NOMO-1 treated with DMSO at 0.1 percent for 48 hours (cell line): ENCODE measurements at regions not wholly inside any gene's neighbourhood (a gene's known extent, or its start where the extent isn't known, plus 50 kb on each side); places are given as distances from the start of the nearest gene placed in this dataset.
"Not testable (repeated sequence)": the region's sequence is repeated elsewhere in the genome, so short reads cannot be mapped to it uniquely, and the experiment has no call there.

Source experiments
- DNase-seq: peaks from one replicate; lab custom pipeline; 2025; ENCODE audit not compliant: unreplicated experiment; lab: John Stamatoyannopoulos, UW

DNA sequence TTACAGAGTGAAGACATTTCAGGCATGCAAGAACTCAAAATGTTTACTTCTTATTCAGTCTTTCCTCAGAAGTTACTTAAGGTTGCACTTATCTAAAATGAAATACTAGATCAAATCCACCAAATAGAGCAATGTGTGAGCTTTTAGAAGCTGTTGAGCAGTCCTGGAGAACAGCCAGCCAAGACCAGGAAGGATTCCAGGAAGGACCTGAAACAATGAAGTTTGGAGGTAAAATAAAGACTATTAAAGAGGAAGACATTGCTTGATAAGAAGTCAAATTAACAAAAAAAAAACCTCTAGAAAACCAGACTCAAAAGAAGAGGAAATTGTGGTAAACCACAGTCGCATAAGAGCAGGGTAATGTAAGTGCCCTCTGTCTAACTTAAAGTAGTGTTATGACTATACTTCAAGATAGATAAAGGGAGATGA lies 156.2 kb upstream of the S1PR3 start:
- peak; percentile 83 for DNase-seq

DNA sequence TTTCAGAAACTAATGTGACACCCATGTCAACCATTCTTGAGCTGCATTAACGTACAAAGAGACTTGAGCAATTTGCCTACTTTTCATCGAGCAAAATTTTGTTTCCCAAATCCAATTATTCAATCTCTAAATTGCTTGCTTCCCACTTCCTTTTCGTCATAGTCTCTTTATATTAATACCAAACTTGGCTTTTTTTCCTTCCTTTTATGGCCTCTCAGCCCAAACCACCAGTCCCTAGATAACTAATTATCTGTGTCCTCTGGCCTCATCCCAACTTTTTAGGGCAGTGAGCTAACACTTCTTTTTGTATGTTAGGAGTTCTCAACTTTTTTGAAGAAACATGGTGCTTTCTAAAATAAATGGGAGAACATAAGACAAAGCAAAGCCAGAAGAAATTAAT lies 155.5 kb upstream of the S1PR3 start:
- no peak for DNase-seq

DNA sequence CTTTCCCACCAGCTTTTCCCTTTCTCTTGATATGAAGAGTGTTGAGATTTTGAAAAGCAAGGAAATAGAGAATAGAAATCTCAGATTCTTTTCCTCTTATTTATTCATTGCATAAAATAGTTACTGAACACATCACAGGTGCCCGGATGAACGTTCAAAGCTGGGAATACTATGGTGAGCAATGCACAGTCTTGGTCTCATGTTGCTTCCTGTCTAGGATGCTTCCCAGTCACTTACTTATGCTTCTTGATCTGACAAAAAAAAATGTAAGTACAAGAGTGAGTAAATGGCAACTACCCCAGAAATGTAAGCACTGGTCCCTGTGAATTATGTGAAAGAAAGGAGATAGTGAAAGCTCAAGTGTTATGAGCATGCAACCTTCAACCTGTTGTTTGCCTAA lies 153.5 kb upstream of the S1PR3 start:
- no peak for DNase-seq

DNA sequence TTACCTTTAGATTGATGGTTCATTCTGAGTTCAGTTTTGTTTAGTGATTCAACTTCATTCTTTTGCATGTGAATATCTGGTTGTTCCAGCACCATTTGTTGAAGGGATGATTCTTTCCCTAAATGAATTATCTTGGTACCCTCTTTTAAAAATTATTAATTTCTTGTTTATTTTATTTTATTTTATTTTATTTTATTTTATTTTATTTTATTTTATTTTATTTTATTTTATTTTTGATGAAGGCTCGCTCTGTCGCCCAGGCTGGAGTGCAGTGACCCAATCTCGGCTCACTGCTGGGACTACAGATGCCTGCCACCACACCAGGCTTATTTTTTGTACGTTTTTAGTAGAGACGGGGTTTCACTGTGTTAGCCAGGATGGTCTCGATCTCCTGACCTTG lies 141.4 kb upstream of the S1PR3 start:
- not testable (repeated sequence) for DNase-seq

DNA sequence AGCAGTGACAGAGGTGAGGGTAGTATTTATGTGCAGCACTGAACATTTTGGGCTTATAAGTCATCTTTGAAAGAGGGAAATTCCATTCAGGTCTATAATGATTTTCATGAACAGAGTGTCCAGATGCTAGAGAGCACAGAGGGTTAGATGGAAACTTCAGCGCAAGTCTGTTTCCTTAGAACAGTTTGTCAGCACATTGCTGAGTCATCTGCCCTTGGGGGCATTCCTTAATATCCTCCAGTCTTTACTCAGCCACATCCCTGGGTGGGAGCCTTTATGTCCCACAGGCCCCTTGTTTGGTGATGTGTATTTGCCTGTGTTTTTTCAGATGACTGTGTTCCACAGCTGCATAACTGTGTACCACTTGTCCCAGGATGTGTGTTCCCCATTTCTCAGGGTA lies 138.5 kb upstream of the S1PR3 start:
- DNase-seq: no peak

DNA sequence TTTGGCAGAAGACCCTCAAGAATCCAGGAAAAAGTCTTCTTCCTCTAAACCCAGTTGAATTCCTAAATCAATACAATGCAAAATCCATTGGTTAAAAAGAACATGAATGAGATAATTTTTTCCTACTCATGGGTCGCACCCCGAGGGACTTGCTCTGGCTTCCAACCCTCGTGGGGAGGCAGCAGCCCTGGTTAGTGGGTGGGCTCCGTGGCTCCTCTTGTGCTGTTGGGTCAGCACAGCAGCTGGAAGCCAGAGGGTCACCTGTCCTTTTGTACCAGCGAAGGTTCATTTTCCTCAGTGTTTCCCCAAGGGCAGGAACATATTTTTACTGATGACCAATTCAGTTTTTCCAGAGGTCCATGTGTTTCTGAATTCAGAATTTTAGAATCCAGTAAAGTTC lies 120.6 kb upstream of the S1PR3 start:
- no peak for DNase-seq

DNA sequence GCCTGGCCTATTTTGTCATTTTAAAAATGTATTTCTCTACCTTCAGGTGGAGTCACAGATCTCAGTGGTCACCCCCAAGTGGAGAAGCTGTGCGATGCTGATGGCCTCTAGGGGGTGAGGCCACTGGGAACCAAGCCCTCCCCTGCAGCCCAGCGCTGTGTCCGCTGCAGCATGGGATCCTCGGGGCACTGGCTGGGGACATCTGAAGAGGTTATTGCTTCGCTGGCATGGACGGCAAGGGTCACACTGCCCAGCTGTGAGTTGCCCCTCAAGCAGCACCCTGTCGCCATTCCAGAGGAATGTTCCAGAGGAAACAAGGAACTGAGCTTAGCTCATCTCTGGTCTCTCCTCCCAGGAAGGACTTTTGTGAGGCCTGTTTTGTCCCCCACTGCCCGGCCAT lies 119.6 kb upstream of the S1PR3 start:
- no peak for DNase-seq

DNA sequence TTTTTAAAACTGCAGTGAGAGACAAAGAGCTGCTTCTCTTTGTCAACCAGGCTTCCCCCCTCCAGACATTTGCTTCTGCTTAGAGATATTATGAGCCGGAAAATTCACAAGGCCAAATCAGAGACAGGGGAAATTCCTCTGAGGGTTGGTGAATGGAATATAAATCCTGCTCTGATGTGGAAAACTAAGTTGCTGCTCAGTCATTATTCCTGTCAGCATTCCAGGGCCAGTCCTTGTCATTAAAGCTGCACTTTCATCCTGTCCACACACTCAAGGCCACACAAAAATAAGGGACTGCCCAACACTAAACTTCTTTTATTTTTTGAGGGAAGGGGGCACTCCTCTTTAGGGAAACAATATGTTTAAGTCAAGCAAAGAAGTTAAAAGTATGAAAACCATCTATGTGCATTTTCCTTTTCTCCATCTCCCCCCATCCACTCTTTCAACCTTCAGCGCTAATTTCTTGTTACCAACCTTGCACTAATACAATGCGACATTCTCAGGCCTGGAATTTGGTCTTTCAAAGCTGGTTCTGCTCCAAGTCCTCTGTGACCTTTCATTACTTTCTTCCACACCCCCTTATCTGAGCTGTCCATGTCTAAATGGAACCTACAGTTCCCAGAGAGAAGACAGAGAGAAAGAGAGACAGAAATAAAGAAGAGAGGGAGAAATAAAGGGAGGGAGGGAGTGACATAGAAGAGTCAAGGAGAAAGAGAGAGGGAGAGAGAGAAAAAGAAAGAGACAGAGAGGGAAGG lies 118.9 kb upstream of the S1PR3 start:
- DNase-seq: no peak

DNA sequence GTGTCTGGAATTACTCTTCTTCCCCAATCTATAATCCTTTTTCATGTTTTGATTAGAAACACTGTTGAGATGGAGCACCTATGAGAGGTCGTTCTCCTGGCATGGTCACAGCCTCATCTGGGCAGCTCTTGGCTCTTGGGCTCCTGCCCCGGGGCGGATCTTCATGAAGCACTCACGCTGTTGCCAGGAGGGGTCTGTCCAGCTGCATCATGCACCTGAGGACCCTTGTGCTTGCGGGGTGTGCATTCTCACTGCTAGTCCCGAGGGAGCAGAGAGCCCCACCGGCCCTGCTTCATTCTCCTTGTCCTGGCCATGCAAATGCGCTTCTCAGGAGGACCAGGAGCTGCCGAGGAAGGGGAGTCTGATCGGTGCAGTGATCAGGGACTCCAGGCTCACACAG lies 117.6 kb upstream of the S1PR3 start:
- no peak for DNase-seq

DNA sequence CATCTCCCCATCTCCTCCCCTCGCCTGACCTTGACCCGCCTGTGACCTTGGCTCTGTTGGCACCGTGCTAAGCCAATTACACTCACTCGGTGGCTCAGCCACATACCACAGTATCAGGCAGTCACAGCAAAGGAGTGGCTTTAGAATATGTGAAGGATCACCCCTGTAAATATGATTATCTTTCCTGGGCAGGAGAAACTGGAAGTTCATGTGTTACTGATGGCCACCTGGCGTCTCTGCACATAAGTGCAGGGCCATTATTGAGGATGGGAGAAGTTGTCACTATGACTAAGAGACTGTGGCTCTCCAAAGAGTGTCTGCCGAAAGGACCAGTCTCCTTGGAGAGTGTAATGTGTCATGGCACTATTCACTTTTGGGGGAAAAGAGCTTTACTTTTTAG lies 116.9 kb upstream of the S1PR3 start:
- DNase-seq: no peak

DNA sequence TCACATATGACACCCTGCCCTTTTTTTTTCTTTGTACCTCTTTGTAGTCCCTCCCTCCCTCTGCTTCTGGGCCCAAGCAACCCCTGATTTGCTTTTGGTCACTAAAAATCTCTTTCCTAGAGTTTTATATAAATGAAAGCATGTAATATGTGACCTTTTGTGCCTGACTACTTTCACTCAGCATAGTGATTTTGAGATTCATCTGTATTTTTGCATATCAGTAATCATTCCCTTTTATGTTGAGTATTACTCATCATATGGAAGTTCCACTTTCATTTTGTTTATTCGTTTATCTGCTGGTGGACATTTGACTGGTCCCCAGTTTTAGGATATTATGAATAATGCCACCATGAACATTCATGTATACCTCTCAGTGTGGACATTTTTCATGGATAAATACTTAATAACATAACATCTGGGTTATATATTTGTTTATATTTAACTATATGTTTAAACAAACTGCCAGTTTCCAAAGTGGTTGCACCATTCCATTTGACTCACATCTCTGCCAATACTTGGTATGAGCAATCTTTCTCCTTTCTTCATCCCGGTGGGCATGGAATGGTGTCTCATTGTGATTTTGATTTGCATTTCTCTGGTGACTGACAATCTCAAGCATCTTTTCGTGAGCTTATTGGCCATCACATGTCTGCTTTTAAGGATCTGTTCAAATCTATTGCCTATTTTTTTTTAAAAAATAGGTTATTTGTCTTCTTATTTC lies 115.7 kb upstream of the S1PR3 start:
- no peak for DNase-seq

DNA sequence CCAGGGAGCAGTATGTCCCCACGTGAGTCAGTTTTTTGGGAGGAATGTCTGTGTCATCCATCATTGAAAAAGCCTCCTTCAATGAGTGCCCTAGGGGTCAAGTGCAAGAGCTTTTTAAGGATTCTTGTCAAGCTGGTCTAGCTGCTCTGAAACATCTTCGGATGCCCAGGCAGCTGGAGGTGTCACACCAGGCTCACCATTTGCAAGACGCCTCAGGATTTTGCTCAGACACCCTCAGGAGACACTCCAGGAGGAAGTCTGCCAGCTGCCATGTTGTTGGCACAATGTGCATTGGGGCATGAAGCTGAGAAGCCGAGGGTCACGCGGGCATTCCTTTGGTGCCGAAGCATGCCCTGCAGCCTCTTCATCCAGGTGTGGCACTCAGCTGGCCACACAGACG lies 111.1 kb upstream of the S1PR3 start:
- no peak for DNase-seq

DNA sequence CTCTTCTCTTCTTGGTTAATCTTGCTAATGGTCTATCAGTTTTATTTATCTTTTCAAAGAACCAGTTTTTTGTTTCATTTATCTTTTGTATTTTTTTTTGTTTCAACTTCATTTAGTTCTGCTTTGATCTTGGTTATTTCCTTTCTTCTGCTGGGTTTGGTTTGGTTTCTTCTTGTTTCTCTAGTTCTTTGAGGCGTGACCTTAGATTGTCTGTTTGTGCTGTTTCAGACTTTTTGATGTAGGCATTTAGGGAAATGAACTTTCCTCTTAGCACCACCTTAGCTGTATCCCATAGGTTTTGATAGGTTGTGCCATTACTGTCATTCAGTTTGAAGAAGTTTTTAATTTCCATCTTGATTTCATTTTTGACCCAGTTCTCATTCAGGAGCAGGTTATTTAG lies 107.0 kb upstream of the S1PR3 start:
- not testable (repeated sequence) for DNase-seq

DNA sequence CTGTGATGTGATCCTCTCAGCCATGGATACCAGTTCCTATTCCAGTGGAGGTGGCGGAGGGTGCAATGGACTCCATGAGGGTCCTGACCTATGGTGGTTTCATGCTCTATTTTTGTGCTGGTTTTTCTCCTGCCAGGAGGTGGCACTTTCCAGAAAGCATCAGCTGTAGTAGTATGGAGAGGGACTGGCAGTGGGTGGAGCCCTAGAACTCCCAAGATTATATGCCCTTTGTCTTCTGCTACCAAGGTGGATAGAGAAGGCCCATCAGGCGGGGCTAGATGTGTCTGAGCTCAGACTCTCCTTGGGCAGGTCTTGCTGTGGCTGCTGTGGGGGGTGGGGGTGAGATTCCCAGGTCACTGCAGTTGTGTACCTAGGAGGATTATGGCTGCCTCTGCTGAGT lies 104.5 kb upstream of the S1PR3 start:
- not testable (repeated sequence) for DNase-seq

DNA sequence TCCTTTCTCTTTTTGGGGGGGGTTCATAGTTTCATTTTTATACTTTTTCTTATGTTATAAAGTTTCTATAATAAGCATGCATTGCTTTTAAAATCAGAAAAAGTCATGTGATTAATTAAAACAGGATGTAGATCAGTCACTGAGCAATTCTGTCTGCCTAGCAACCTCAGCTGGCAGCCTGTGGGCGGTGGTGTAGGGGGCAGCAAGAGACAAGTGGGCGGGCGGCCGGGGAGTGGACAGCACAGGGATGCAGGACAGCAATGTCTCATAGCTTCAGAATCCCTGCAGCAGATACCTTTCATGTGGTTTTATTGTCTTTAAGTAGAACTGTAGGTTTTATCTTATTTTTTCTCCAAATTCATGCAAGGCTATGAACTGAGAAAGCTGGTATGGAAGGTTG lies 101.9 kb upstream of the S1PR3 start:
- DNase-seq: no peak

DNA sequence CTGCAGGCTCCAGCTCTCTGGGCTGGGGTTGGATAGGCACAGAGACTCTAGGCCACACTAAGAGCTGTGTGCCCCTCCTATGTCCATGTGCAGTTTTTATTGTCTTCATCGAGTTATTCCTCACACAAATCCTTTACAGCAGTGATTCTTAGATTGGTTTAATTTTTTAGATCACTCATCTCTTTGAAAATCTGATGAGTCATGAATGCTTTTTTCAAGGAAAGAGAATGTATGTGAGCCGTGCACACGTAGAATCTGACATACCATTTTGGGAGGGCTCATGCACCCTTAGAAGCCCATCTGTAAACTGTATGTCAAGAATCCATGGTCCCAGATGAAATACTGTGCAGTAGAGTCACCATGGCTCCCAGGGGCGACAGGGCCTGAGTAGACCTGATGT lies 100.7 kb upstream of the S1PR3 start:
- DNase-seq: no peak

DNA sequence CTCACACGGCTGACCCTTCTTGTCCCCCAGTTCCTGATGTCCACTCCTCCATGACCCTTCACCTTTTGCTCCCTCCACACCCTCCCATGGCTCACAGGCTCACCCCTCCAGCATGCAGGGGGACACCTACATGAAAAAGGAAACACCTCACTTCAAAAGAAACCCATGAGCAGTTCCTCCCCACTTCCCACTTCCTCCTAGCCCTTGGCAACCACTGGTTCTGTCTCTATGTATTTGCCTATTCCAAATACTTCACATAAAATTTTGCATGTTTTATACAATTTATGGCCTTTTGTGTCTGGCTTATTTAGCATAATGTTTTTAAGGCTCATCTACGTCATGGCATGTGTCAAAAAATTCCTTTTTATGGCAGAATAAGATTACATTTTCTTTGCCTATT lies 100.2 kb upstream of the S1PR3 start:
- peak; percentile 15 for DNase-seq

DNA sequence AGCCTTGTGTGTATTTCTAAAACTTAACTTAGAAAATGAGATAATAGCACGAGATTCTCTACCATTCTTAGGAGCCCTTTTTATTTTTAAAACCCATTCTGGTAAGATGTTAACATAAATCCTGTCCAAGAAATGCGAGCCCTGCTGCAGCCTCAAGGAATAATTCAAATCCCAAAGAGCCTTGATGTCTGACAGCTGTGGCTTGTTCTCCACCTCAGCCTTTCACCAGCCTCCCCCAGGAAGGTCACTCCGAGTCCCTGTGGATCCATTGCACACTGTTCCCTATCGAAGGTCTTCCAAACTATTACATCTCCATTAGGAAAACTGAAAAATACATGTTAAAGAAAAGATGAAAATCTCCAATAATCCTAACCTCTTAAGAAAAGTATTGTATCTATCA lies 98.5 kb upstream of the S1PR3 start:
- DNase-seq: no peak

DNA sequence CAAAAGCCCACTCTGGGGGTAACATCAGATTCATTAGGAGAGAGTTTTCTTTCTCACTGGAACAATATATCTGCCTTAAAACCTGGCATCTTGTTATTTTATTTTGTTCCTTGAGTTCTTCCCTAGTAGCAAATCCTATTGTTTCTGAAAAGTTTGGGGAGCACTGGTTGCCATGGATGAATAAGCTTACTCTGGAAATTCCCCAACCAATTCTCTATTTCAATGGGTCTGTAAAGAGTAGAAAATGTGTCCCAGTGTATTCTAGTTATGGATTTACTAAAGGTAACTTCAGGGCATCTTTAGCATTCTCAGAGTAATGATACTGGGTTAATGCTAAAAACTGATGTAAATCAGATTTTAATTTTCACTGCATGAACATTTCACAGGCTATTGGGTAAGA lies 94.2 kb upstream of the S1PR3 start:
- DNase-seq: no peak

DNA sequence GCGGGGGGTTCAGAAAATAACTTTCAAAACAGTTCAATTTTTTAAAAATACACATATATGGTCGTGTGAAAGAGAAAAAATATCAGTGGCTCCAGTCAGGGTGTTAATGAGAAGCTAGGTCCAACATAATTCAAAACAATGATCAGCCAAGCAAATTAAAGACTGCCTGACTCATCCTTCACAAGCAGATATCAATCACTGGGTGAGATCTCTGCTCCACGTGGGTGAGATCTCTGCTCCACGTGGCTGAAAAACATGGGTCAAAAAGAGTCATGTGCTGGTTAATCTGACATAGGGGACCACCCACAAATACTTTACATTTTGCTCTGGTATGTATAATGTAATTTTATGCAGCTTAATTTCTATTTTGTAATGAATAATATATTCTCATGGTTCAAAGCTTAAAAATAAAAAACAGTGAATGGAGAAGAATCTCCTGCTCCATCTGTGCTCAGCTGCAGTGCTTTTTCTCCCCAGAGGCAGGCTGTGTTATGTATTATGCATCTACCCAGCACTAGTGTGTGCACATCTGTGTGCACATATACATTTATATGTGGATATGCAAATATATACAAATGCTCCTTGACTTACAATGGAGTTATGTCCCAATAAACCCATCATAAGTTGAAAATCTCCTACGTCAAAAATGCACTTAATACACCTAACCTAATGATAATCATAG lies 93.1 kb upstream of the S1PR3 start:
- no peak for DNase-seq

DNA sequence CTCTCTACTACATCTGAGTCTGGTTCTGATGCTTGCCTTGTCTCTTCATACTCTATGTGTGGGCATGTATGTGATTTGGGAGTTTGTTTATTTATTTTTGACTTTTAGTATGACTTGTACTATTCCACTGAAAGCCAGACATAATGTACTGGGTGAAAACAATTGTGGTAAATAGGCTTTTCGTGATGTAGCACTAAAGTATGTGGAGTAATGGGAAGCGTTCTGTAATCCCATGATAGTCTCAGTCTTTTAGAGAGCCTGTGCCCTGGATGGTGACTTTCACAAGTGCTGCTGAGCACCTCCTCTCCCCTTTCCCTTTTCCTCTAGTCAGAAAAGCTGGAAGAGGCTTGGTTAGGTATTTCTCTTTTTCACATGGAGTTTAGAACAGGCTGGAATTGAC lies 85.8 kb upstream of the S1PR3 start:
- no peak for DNase-seq

DNA sequence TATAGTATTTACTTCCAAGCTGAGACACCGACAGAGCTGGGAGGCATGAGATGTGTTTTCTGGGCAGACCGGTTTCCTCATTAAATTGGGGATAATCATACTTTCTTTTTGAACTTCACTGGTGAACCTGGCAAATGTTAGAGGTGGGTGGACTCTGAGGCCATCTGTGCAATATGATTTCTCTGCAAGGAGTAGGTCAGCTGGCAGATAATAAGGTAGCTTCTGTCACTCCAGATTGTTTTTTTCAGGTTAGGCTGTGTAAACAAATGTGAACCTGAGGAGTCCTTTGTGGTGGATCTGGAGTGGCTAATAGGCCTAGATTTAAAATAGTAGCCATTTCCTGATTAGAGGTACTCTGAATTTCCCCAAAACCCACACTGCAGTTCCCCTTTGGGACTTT lies 75.4 kb upstream of the S1PR3 start:
- DNase-seq: no peak
